ENCODE measurements at regions not wholly inside any gene's neighbourhood (a gene's known extent, or its start where the extent isn't known, plus 50 kb on each side); places are given as distances from the start of the nearest gene placed in this dataset.

GRCh38 chr4:137614491-137614890, 82.2 kb upstream of the PCDH18 start:
- no peak overlapping the region for H3K4me3 Mint-ChIP-seq

GRCh38 chr4:137611998-137612700, 79.9 kb upstream of the PCDH18 start:
- TF ChIP-seq CTCF (IDR thresholded peaks at IDR 0.05): no peak
- H3K4me1 Mint-ChIP-seq: peaks cover 10% of the 10 kb centered on the region
- no peaks in the 10 kb centered on the region for H3K27me3 Mint-ChIP-seq (ENCODE audit: low read depth, poor library complexity)
- no peaks in the 10 kb centered on the region for H3K36me3 Mint-ChIP-seq (ENCODE audit: low read depth)
- H3K9me3 Mint-ChIP-seq: no peaks in the 10 kb centered on the region
- no peak for DNase-seq
- H3K27ac Mint-ChIP-seq: no peak overlapping the region
- H3K4me3 Mint-ChIP-seq: no peak overlapping the region

More at GRCh38 chr4:137614491-137614890, 82.2 kb upstream of the PCDH18 start:
- Mint-ChIP-seq H3K4me1 (peaks cover 15% of the 10 kb centered on the region), H3K9me3 (no peaks in the 10 kb centered on the region), H3K27me3 (ENCODE audit: low read depth, poor library complexity) (no peaks in the 10 kb centered on the region), H3K36me3 (ENCODE audit: low read depth) (no peaks in the 10 kb centered on the region), H3K27ac (no peak overlapping the region)
- DNase-seq: no peak
- TF ChIP-seq CTCF (IDR thresholded peaks at IDR 0.05): no peak

- Mint-ChIP-seq H3K9me3 (no peaks in the 10 kb centered on the region), H3K4me3 (no peak overlapping the region), H3K36me3 (ENCODE audit: low read depth) (no peaks in the 10 kb centered on the region), H3K27ac (no peak overlapping the region), H3K4me1 (peaks cover 10% of the 10 kb centered on the region), H3K27me3 (ENCODE audit: low read depth, poor library complexity) (no peaks in the 10 kb centered on the region)
- peak; percentile 13 for DNase-seq
- TF ChIP-seq CTCF (IDR thresholded peaks at IDR 0.05): peak; percentile 46
Measured at GRCh38 chr4:137610960-137611359, 78.7 kb upstream of the PCDH18 start.

DNA sequence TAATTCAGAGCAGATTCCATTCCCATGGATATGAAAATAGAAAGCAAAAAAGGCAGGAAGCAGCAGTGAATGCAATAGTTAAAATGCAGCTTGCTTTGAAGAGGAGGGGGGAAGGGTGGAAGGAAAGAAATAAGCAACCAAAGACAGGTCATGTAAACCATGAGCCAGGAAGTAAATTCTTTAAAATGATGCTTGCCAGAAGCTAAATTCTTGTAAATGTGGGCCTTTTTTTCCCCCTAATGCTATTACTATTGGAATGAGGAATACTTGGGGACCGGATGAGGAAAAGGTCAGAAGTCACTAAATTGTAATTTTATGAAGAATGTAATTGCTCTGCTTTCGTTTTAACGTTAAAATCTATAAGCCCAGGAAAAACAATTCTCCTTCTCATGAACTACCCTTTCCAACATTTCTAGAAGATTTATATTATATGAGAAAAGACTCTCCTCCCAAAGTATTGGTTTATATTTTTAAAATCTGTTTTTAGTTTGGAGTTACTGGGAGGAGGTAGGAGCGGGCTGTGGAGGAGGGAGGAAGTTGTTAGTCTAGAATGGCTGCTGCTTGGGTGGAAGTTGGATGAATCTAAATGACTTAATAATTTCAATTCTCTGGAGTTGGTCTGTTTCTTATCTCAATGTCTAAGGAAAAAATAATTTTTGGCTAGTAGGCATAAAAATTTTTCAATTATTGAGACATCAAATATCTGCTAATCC, 77.6 kb upstream of the PCDH18 start:
- H3K9me3 Mint-ChIP-seq: peaks cover 3% of the 10 kb centered on the region
- H3K27me3 Mint-ChIP-seq (ENCODE audit: low read depth, poor library complexity): no peaks in the 10 kb centered on the region
- DNase-seq: no peak
- H3K4me3 Mint-ChIP-seq: no peak overlapping the region
- no peaks in the 10 kb centered on the region for H3K36me3 Mint-ChIP-seq (ENCODE audit: low read depth)
- H3K4me1 Mint-ChIP-seq: peaks cover 11% of the 10 kb centered on the region
- TF ChIP-seq CTCF (IDR thresholded peaks at IDR 0.05): no peak
- no peak overlapping the region for H3K27ac Mint-ChIP-seq

DNA sequence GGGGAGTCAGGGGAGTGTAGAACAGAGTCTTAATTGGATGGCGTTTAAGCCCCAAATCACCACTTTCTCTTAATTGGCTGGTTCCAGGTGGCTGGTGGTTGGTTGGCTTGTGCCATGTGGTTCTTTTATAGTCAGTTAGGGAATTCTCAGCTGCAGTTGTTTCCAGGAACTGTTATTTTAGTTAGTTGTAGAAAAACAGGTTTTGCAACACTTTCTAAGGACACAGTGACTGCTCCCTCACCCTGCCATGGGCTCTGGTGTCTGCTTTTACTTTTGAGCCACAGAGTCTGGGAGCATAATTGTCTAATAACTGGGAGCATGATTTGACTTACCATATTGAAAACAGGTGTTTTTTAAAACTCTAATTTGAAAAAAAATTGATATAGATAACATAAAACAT, 75.8 kb upstream of the PCDH18 start:
- Mint-ChIP-seq H3K27ac (no peak overlapping the region), H3K4me1 (peaks cover 23% of the 10 kb centered on the region), H3K36me3 (ENCODE audit: low read depth) (no peaks in the 10 kb centered on the region), H3K27me3 (ENCODE audit: low read depth, poor library complexity) (no peaks in the 10 kb centered on the region), H3K4me3 (no peak overlapping the region), H3K9me3 (peaks cover 4% of the 10 kb centered on the region)
- TF ChIP-seq CTCF (IDR thresholded peaks at IDR 0.05): no peak
- DNase-seq: no peak
